GM04504 (cell line): ENCODE measurements at regions not wholly inside any gene's neighbourhood (a gene's known extent, or its start where the extent isn't known, plus 50 kb on each side); places are given as distances from the start of the nearest gene placed in this dataset.

Experiments
- DNase-seq: peaks from one replicate; pipeline ENCODE4 v3.0.0-alpha.2; 2012; ENCODE audit warnings: low read depth

- no peak for DNase-seq
Observed at GRCh38 chr6:1027795-1028569, 283.9 kb upstream of the FOXQ1 start.

DNA sequence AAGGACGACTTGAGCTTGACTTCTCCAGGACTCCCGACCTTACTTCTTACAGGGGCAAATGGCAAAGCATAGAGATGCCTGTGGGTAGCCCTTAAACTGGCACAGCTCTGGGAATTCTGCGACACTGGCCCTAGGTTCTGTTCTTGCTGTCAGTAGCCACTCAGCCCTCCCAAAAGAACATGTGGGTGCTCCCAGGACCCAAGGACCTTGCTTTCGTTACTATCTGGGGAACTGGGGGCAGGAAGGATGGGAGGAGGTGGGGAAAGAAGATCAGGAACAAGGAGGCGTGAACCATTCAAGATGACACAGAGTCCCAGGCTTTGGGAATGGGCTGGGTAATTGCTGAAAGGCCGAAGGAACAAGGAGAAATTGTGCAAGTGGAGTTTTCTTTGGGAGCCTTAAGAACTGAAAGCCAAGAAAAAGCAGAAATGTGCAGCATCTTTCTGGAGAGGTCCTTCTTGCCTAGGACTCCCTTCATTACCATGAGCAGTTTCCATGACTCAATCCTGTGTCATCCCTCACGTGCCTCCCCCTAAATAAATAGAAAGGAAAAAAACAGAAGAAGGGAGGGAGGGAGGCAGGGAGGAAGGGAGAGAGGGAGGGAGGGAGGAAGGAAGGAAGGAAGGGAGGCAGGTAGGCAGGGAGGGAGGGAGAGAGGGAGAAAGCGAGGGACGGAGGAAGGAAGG, 284.6 kb upstream of the FOXQ1 start:
- peak; percentile 57 for DNase-seq

DNA sequence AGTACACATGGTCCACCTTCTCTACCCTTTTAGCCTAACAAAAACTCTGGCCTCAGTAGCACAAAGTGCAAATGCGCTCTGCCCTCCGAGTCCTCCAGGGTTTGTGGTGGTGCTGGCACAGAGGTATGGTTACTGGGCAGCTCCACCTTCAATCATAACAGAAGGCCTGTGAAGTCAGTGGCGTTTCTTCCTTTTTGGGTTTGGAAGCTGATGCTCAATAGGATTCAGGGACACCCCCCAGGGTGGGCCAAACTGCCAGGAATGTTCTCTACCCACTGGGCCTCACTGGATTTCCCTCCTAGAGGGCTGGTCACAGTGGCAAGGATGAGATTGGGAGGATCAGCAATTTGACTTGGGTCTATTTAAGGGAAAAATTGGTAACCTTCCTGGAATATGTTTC, 286.1 kb upstream of the FOXQ1 start:
- no peak for DNase-seq

- peak; percentile 93 for DNase-seq
Observed at GRCh38 chr6:1024587-1024986, 287.3 kb upstream of the FOXQ1 start.

DNA sequence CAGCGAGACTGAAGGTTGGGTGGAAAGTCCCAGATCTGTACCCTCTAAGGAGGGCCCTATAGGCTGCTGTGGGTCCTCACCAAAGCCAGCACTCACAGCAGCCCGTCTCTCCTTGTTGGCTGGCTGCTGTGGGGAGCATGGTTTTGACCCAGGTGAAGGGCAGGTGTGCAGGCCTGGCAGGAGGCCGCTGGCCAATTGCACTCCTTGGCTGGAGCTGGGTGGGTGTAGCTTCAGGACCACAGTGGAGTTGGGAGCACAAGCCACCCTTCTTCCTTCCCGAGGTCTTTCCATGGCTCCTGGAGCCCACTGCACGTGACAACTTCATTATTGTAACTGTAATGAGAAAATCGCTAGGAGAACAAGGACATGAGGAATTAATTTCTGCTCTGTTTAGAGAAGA, 287.7 kb upstream of the FOXQ1 start:
- no peak for DNase-seq

GRCh38 chr6:1023229-1023628, 288.7 kb upstream of the FOXQ1 start:
- no peak for DNase-seq

GRCh38 chr6:1022719-1023118, 289.2 kb upstream of the FOXQ1 start:
- DNase-seq, result no peak

DNA sequence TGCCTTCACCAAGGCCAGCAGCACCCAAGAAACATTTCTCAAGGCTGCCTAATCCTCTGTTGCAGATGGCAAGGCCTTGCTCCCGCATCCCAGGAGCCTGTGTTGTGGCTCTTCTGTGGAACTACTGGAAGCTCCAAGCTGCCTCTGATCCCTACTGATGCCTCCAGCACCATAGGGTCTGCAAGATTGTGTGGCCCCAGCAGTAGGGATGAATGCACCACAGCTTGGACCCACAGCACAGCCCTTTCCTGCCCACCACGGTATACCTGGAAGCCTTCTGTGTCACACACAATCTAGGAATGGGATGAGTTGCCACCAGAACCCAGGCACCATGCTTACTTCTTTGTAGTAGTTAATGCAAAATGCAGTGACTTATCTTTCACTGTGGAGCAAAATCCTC, 291.1 kb upstream of the FOXQ1 start:
- DNase-seq, result no peak

GRCh38 chr6:1020133-1020532, 291.8 kb upstream of the FOXQ1 start:
- DNase-seq, result no peak

DNA sequence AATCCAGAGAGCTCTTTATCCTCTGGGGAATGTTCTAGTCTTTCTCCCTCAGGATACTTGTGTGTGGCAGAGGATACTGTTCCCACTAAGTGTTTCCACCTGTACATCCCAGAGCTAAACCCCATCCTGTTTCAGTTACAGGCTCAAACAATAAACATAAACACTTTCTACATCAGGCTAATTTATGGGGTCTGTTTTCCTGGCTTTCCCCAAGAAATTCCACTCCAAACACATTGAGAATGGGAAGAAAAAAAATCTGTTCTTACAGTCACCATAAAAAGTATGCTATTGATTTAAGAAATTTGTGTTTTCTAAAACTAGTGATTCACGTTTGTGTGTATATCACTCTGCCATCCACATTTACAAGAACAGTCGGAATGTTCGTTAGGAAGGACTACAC, 293.9 kb upstream of the FOXQ1 start:
- DNase-seq, result no peak

DNA sequence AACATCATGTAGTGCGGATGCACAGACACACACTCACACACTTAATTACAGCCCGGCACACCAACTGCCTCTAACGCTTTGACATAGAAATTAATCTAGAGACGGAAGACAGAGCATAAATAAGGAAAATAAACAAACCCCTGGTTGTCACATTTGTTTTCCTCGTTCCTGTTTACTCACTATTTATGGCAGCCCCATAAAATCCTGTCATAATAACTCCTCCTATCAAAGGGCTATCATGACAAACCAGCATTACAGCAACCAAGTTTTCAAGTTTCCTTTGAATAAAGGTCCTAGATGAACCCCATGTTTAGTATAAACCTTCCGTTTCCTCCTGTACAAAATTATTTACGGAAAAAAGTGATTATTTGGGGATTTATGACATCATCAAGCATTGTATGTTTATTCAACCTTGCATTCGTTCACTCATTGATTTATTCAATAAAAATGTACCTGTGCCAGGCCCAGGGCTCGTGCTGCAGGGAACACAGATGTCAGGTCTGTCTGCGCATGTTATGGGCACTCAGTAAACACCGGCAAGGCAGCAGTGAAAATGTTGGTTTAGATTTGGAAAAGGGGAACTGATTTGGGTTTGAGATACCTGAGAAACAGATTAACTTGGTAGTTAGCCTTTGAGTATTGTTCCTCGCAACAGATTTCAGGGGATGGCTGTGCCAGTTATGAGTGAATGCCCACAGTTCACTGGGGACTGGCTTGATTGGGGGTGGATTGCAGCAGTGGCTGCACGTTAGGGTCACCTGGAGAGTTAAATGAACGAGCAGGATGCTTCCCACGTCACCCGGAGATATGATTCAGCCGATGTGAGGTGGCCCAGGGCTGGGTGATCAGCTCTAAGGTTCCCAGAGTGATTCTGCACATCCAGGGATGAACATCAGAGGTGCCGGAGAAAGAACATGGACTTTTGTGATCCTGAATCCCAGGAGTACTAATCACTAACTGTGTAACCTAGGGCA, 295.3 kb upstream of the FOXQ1 start:
- no peak for DNase-seq

DNA sequence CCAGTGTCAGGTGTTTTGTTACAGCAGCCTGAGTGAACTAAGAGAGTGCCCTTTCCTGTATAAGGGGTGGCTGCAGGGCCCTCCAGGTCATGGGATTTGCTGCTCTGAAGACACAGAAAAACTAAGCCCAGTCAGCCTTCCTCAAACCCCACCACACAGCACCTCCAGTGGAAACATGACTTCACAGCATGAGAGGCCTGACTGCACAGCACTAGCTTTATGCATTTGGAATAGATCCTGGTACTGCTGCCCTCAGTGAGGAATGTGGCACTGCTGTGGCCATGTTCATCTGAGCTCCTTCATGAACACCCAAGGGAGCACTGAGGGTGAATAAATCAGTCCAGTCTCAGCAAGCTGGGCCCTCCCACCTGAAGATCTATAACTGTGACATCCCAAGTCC, 296.1 kb upstream of the FOXQ1 start:
- DNase-seq, result no peak

GRCh38 chr6:1014431-1014807, 297.5 kb upstream of the FOXQ1 start:
- no peak for DNase-seq

DNA sequence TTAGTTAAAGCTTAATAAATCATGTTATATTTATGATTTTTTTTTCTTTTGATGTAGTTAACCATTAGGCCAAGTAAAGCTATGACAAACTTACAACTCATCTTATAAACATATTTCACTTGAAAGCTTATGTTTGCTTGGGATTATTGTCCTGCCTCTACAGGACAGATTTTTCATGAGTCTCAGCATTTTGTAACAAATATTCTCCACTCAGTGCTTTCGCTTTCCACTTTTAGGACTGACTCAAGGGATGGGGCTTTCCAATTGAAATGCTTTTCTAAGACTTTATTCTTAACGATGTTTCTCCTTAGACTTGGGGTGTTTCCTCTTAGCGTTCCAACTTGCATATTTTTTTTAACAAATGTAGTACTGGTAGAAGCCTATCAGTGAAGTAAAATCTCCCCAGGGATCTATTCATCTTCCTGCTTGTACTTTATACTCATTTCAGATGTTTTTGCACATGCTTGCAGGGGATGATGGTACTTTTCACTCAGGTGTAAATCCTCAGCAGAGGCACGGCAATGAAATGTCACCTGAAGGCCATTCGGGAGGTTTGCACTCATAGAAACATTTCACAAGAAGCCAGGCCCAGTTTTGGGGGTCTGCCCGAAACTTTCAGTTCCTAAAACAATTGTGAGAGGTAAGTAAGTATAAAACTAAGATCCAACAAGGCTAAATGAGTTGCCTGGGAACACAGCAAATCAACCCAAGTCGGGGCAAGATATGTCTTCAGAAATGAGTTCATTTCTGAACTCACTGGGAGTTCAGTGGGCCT, 298.1 kb upstream of the FOXQ1 start:
- DNase-seq, result no peak

- no peak for DNase-seq
Observed at GRCh38 chr6:1009103-1009502, 302.8 kb upstream of the FOXQ1 start.

- DNase-seq, result no peak
Observed at GRCh38 chr6:1007159-1007558, 304.7 kb upstream of the FOXQ1 start.

GRCh38 chr6:1004885-1005630, 306.8 kb upstream of the FOXQ1 start:
- DNase-seq, result no peak

DNA sequence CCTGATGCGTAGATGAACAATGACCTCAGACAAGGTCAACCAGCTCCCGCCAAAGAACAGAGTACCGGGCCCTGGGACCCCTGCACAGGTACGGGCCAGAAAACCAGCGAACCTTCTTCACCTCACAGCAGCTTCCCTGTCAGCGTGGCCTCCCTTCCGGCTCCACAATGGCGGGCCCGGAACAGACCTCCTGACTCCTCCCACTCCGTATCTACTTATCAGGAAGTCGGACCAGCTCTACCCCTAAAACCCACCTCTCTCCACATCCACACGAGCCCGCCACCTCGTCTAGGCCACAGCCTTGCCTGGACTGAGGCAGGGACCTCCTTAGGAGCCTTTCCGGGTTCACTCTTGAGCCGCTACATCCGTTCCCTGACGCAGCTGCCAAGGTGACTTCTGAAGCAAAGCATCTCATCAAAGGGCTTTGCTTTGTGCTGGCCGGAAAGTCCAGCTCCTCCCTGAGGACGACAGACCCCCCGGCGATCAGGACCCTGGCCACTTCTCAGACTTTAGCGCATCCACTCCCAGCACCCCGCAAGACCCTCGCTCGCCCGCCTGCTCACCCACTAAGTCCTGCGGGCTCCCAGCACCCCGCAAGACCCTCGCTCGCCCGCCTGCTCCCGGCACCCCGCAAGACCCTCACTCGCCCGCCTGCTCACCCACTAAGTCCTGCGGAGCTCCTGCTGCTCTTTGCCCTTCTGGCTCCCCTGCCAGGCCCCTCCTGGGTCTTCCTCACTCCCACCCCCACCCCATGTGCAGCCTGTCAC, 308.3 kb upstream of the FOXQ1 start:
- no peak for DNase-seq

DNA sequence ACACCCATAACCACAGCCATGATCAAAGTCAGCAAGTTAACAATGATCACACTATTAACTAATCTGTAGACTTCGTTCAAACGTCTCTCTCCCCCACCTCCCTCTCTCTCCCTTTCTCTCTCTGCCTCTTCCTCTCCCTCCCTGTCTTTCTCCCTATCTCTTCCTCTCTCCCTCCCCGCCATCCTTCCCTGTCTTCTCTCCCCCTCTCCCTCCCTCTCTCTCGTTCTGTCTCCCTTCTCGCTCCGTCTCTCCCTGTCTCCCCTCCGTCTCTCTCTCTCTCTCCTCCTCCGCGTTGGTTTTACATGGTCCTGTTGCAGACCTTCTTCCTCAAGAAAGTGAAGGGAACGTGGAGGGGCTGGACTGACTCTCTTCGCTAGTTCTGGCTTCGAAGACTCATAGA, 308.9 kb upstream of the FOXQ1 start:
- DNase-seq, result no peak

GRCh38 chr6:1001655-1002349, 308.9 kb upstream of the EXOC2 start:
- DNase-seq, result no peak
